ENCODE measurements at regions not wholly inside any gene's neighbourhood (a gene's known extent, or its start where the extent isn't known, plus 50 kb on each side); places are given as distances from the start of the nearest gene placed in this dataset.

GRCh38 chr1:82728206-82728605 is 927.5 kb downstream of the ADGRL2 start:
- H3K4me1 ChIP-seq (ENCODE audit: control insufficient read depth in 5 of 5, insufficient read depth in 5 of 5, low read length in 5 of 5): no peaks in the 10 kb centered on the region
- no peaks in the 10 kb centered on the region for H3K36me3 ChIP-seq (ENCODE audit: control insufficient read depth in 5 of 5, insufficient read depth in 5 of 5, low read length in 5 of 5)
- H3K9me3 ChIP-seq (ENCODE audit: control insufficient read depth in 5 of 5, low read length in 5 of 5): peaks cover 9 to 17% (median 13%) of the 10 kb centered on the region in 5 donors
- no peak overlapping the region for H3K27ac ChIP-seq (ENCODE audit: low read depth, low read length)
- H3K4me3 ChIP-seq (ENCODE audit: low read depth in 1 of 5, low read length in 5 of 5): no peak overlapping the region
- no peak overlapping the region for H3K9ac ChIP-seq (ENCODE audit: low read length in 5 of 5)
- no peaks in the 10 kb centered on the region for H3K27me3 ChIP-seq (ENCODE audit: control insufficient read depth in 5 of 5, insufficient read depth in 4 of 5, low read length in 5 of 5)

- Histone ChIP-seq H3K36me3 (ENCODE audit: control insufficient read depth in 5 of 5, insufficient read depth in 5 of 5, low read length in 5 of 5) (no peaks in the 10 kb centered on the region), H3K27ac (ENCODE audit: low read depth, low read length) (no peak overlapping the region), H3K9me3 (ENCODE audit: control insufficient read depth in 5 of 5, low read length in 5 of 5) (peaks cover 0 to 3% (median 0%) of the 10 kb centered on the region in 5 donors), H3K4me1 (ENCODE audit: control insufficient read depth in 5 of 5, insufficient read depth in 5 of 5, low read length in 5 of 5) (no peaks in the 10 kb centered on the region), H3K4me3 (ENCODE audit: low read depth in 1 of 5, low read length in 5 of 5) (no peak overlapping the region), H3K9ac (ENCODE audit: low read length in 5 of 5) (no peak overlapping the region), H3K27me3 (ENCODE audit: control insufficient read depth in 5 of 5, insufficient read depth in 4 of 5, low read length in 5 of 5) (no peaks in the 10 kb centered on the region)
Observed at GRCh38 chr1:82724246-82724645, 923.5 kb downstream of the ADGRL2 start.

GRCh38 chr1:82722608-82723007 is 921.9 kb downstream of the ADGRL2 start:
- Histone ChIP-seq H3K4me3 (ENCODE audit: low read depth in 1 of 5, low read length in 5 of 5) (no peak overlapping the region), H3K9ac (ENCODE audit: low read length in 5 of 5) (no peak overlapping the region)

GRCh38 chr1:82721702-82722101 is 921.0 kb downstream of the ADGRL2 start:
- peaks cover 0 to 3% (median 0%) of the 10 kb centered on the region in 5 donors for H3K9me3 ChIP-seq (ENCODE audit: control insufficient read depth in 5 of 5, low read length in 5 of 5)
- no peaks in the 10 kb centered on the region for H3K36me3 ChIP-seq (ENCODE audit: control insufficient read depth in 5 of 5, insufficient read depth in 5 of 5, low read length in 5 of 5)
- H3K27ac ChIP-seq (ENCODE audit: low read depth, low read length): no peak overlapping the region

More at GRCh38 chr1:82722608-82723007, 921.9 kb downstream of the ADGRL2 start:
- Histone ChIP-seq H3K27ac (ENCODE audit: low read depth, low read length) (no peak overlapping the region), H3K4me1 (ENCODE audit: control insufficient read depth in 5 of 5, insufficient read depth in 5 of 5, low read length in 5 of 5) (no peaks in the 10 kb centered on the region), H3K9me3 (ENCODE audit: control insufficient read depth in 5 of 5, low read length in 5 of 5) (peaks cover 0 to 3% (median 0%) of the 10 kb centered on the region in 5 donors), H3K27me3 (ENCODE audit: control insufficient read depth in 5 of 5, insufficient read depth in 4 of 5, low read length in 5 of 5) (no peaks in the 10 kb centered on the region), H3K36me3 (ENCODE audit: control insufficient read depth in 5 of 5, insufficient read depth in 5 of 5, low read length in 5 of 5) (no peaks in the 10 kb centered on the region)

GRCh38 chr1:82718719-82719419 is 918.1 kb downstream of the ADGRL2 start:
- Histone ChIP-seq H3K36me3 (ENCODE audit: control insufficient read depth in 5 of 5, insufficient read depth in 5 of 5, low read length in 5 of 5) (no peaks in the 10 kb centered on the region), H3K9ac (ENCODE audit: low read length in 5 of 5) (no peak overlapping the region), H3K27ac (ENCODE audit: low read depth, low read length) (no peak overlapping the region), H3K4me1 (ENCODE audit: control insufficient read depth in 5 of 5, insufficient read depth in 5 of 5, low read length in 5 of 5) (no peaks in the 10 kb centered on the region), H3K4me3 (ENCODE audit: low read depth in 1 of 5, low read length in 5 of 5) (no peak overlapping the region), H3K27me3 (ENCODE audit: control insufficient read depth in 5 of 5, insufficient read depth in 4 of 5, low read length in 5 of 5) (no peaks in the 10 kb centered on the region), H3K9me3 (ENCODE audit: control insufficient read depth in 5 of 5, low read length in 5 of 5) (peaks cover 0 to 3% (median 0%) of the 10 kb centered on the region in 5 donors)

More at GRCh38 chr1:82721702-82722101, 921.0 kb downstream of the ADGRL2 start:
- no peaks in the 10 kb centered on the region for H3K4me1 ChIP-seq (ENCODE audit: control insufficient read depth in 5 of 5, insufficient read depth in 5 of 5, low read length in 5 of 5)
- H3K27me3 ChIP-seq (ENCODE audit: control insufficient read depth in 5 of 5, insufficient read depth in 4 of 5, low read length in 5 of 5): no peaks in the 10 kb centered on the region
- H3K4me3 ChIP-seq (ENCODE audit: low read depth in 1 of 5, low read length in 5 of 5): no peak overlapping the region
- H3K9ac ChIP-seq (ENCODE audit: low read length in 5 of 5): no peak overlapping the region

GRCh38 chr1:82710091-82710490 is 909.4 kb downstream of the ADGRL2 start:
- Histone ChIP-seq H3K9ac (ENCODE audit: low read length in 5 of 5) (no peak overlapping the region), H3K4me3 (ENCODE audit: low read depth in 1 of 5, low read length in 5 of 5) (no peak overlapping the region), H3K27ac (ENCODE audit: low read depth, low read length) (no peak overlapping the region), H3K4me1 (ENCODE audit: control insufficient read depth in 5 of 5, insufficient read depth in 5 of 5, low read length in 5 of 5) (peaks cover 0 to 2% (median 0%) of the 10 kb centered on the region in 5 donors), H3K27me3 (ENCODE audit: control insufficient read depth in 5 of 5, insufficient read depth in 4 of 5, low read length in 5 of 5) (no peaks in the 10 kb centered on the region), H3K9me3 (ENCODE audit: control insufficient read depth in 5 of 5, low read length in 5 of 5) (no peaks in the 10 kb centered on the region), H3K36me3 (ENCODE audit: control insufficient read depth in 5 of 5, insufficient read depth in 5 of 5, low read length in 5 of 5) (no peaks in the 10 kb centered on the region)

- Histone ChIP-seq H3K27ac (ENCODE audit: low read depth, low read length) (no peak overlapping the region), H3K4me1 (ENCODE audit: control insufficient read depth in 5 of 5, insufficient read depth in 5 of 5, low read length in 5 of 5) (peaks cover 0 to 3% (median 0%) of the 10 kb centered on the region in 5 donors), H3K36me3 (ENCODE audit: control insufficient read depth in 5 of 5, insufficient read depth in 5 of 5, low read length in 5 of 5) (no peaks in the 10 kb centered on the region), H3K4me3 (ENCODE audit: low read depth in 1 of 5, low read length in 5 of 5) (no peak overlapping the region), H3K9ac (ENCODE audit: low read length in 5 of 5) (no peak overlapping the region), H3K27me3 (ENCODE audit: control insufficient read depth in 5 of 5, insufficient read depth in 4 of 5, low read length in 5 of 5) (no peaks in the 10 kb centered on the region), H3K9me3 (ENCODE audit: control insufficient read depth in 5 of 5, low read length in 5 of 5) (no peaks in the 10 kb centered on the region)
Observed at GRCh38 chr1:82707681-82708080, 906.9 kb downstream of the ADGRL2 start.

GRCh38 chr1:82706741-82707140 is 906.0 kb downstream of the ADGRL2 start:
- peaks cover 0 to 3% (median 0%) of the 10 kb centered on the region in 5 donors for H3K4me1 ChIP-seq (ENCODE audit: control insufficient read depth in 5 of 5, insufficient read depth in 5 of 5, low read length in 5 of 5)
- no peak overlapping the region for H3K9ac ChIP-seq (ENCODE audit: low read length in 5 of 5)
- no peaks in the 10 kb centered on the region for H3K27me3 ChIP-seq (ENCODE audit: control insufficient read depth in 5 of 5, insufficient read depth in 4 of 5, low read length in 5 of 5)
- no peak overlapping the region for H3K27ac ChIP-seq (ENCODE audit: low read depth, low read length)
- no peaks in the 10 kb centered on the region for H3K36me3 ChIP-seq (ENCODE audit: control insufficient read depth in 5 of 5, insufficient read depth in 5 of 5, low read length in 5 of 5)
- no peaks in the 10 kb centered on the region for H3K9me3 ChIP-seq (ENCODE audit: control insufficient read depth in 5 of 5, low read length in 5 of 5)
- H3K4me3 ChIP-seq (ENCODE audit: low read depth in 1 of 5, low read length in 5 of 5): no peak overlapping the region

GRCh38 chr1:82704966-82705365 is 904.2 kb downstream of the ADGRL2 start:
- H3K9ac ChIP-seq (ENCODE audit: low read length in 5 of 5): no peak overlapping the region
- no peaks in the 10 kb centered on the region for H3K27me3 ChIP-seq (ENCODE audit: control insufficient read depth in 5 of 5, insufficient read depth in 4 of 5, low read length in 5 of 5)
- H3K4me3 ChIP-seq (ENCODE audit: low read depth in 1 of 5, low read length in 5 of 5): no peak overlapping the region
- H3K9me3 ChIP-seq (ENCODE audit: control insufficient read depth in 5 of 5, low read length in 5 of 5): no peaks in the 10 kb centered on the region
- no peaks in the 10 kb centered on the region for H3K36me3 ChIP-seq (ENCODE audit: control insufficient read depth in 5 of 5, insufficient read depth in 5 of 5, low read length in 5 of 5)
- peaks cover 0 to 3% (median 0%) of the 10 kb centered on the region in 5 donors for H3K4me1 ChIP-seq (ENCODE audit: control insufficient read depth in 5 of 5, insufficient read depth in 5 of 5, low read length in 5 of 5)
- H3K27ac ChIP-seq (ENCODE audit: low read depth, low read length): no peak overlapping the region

- Histone ChIP-seq H3K9ac (ENCODE audit: low read length in 5 of 5) (no peak overlapping the region), H3K4me3 (ENCODE audit: low read depth in 1 of 5, low read length in 5 of 5) (no peak overlapping the region), H3K36me3 (ENCODE audit: control insufficient read depth in 5 of 5, insufficient read depth in 5 of 5, low read length in 5 of 5) (no peaks in the 10 kb centered on the region), H3K4me1 (ENCODE audit: control insufficient read depth in 5 of 5, insufficient read depth in 5 of 5, low read length in 5 of 5) (peaks cover 0 to 3% (median 0%) of the 10 kb centered on the region in 5 donors), H3K27ac (ENCODE audit: low read depth, low read length) (no peak overlapping the region), H3K27me3 (ENCODE audit: control insufficient read depth in 5 of 5, insufficient read depth in 4 of 5, low read length in 5 of 5) (no peaks in the 10 kb centered on the region), H3K9me3 (ENCODE audit: control insufficient read depth in 5 of 5, low read length in 5 of 5) (no peaks in the 10 kb centered on the region)
Observed at GRCh38 chr1:82704393-82704792, 903.7 kb downstream of the ADGRL2 start.

All from subcutaneous abdominal adipose tissue (tissue), 5 donors.